ENCODE measurements at regions not wholly inside any gene's neighbourhood (a gene's known extent, or its start where the extent isn't known, plus 50 kb on each side); places are given as distances from the start of the nearest gene placed in this dataset.

- no peak for DNase-seq (ENCODE audit: extremely low spot score)
- CTCF ChIA-PET, result no interaction called here
- POLR2A ChIA-PET, result no interaction called here
- no peak for TF ChIP-seq ARNT (IDR thresholded peaks at IDR 0.05)
- no peak for TF ChIP-seq FOXA1 (IDR thresholded peaks at IDR 0.05)
- TF ChIP-seq BHLHE40 (IDR thresholded peaks at IDR 0.05; ENCODE audit: borderline replicate concordance), result no peak
- TF ChIP-seq SUZ12 (IDR thresholded peaks at IDR 0.05), result no peak
- TF ChIP-seq SP1 (IDR thresholded peaks at IDR 0.05), result no peak
Measured at GRCh38 chr9:110104261-110104809, 103.6 kb downstream of the C9orf152 start.

GRCh38 chr9:110105107-110105506, 102.9 kb downstream of the C9orf152 start:
- POLR2A ChIA-PET, result no interaction called here
- CTCF ChIA-PET, result interaction anchor here (0.5 kb wide), 1 partner anchor 287 kb away, joined by 6 read pairs; no protein-coding TSS in a partner anchor
- DNase-seq (ENCODE audit: extremely low spot score), result no peak
- TF ChIP-seq SUZ12 (IDR thresholded peaks at IDR 0.05) (no peak), SP1 (IDR thresholded peaks at IDR 0.05) (no peak), PKNOX1 (IDR thresholded peaks at IDR 0.05) (no peak), BHLHE40 (IDR thresholded peaks at IDR 0.05; ENCODE audit: borderline replicate concordance) (no peak), LEF1 (IDR thresholded peaks at IDR 0.05; ENCODE audit: borderline replicate concordance) (no peak)

- POLR2A ChIA-PET, result no interaction called here
- no peak for DNase-seq (ENCODE audit: extremely low spot score)
- TF ChIP-seq SUZ12 (IDR thresholded peaks at IDR 0.05) (no peak), ARNT (IDR thresholded peaks at IDR 0.05) (no peak)
- CTCF ChIA-PET, result no interaction called here
Measured at GRCh38 chr9:110106661-110107060, 101.3 kb downstream of the C9orf152 start.

- DNase-seq (ENCODE audit: extremely low spot score), result no peak
- POLR2A ChIA-PET, result no interaction called here
- CTCF ChIA-PET, result no interaction called here
- TF ChIP-seq SUZ12 (IDR thresholded peaks at IDR 0.05), result no peak
- TF ChIP-seq LEF1 (IDR thresholded peaks at IDR 0.05; ENCODE audit: borderline replicate concordance), result no peak
- TF ChIP-seq PKNOX1 (IDR thresholded peaks at IDR 0.05), result no peak
- TF ChIP-seq ZNF384 (IDR thresholded peaks at IDR 0.05), result no peak
- no peak for TF ChIP-seq SP1 (IDR thresholded peaks at IDR 0.05)
- TF ChIP-seq ELF4 (IDR thresholded peaks at IDR 0.05), result no peak
- TF ChIP-seq FOXM1 (IDR thresholded peaks at IDR 0.05; ENCODE audit: borderline replicate concordance), result no peak
- TF ChIP-seq CTBP1 (IDR thresholded peaks at IDR 0.05; ENCODE audit: borderline replicate concordance), result no peak
Measured at GRCh38 chr9:110109333-110110092, 98.4 kb downstream of the C9orf152 start.

DNA sequence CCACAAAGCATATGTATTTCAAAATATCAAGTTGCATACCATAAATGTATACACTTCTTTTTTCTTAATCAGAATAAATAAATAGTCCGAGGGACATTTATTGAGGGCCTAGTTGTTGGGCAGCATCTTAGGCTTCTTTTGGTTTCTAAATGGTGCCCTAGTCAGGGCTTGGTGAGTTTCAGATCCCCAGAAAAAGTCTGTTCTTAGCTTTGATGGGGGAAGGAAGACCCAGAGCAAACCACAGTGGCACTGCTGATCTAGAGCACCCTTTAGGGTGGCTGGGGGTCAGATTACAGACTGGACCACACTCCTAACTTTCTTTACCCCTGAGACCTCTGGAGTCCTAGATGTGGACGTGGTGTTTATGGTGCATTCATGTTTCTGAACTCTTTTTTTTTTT, 97.8 kb downstream of the C9orf152 start:
- TF ChIP-seq FOXA1 (IDR thresholded peaks at IDR 0.05) (no peak), BHLHE40 (IDR thresholded peaks at IDR 0.05; ENCODE audit: borderline replicate concordance) (no peak), FOXM1 (IDR thresholded peaks at IDR 0.05; ENCODE audit: borderline replicate concordance) (no peak), L3MBTL2 (conservative IDR thresholded peaks at IDR 0.05) (no peak), ARNT (IDR thresholded peaks at IDR 0.05) (no peak), ZNF384 (IDR thresholded peaks at IDR 0.05) (no peak), SP1 (IDR thresholded peaks at IDR 0.05) (no peak), HDGF (IDR thresholded peaks at IDR 0.05; ENCODE audit: borderline replicate concordance) (no peak), TARDBP (IDR thresholded peaks at IDR 0.05) (no peak), PKNOX1 (IDR thresholded peaks at IDR 0.05) (no peak), CTBP1 (IDR thresholded peaks at IDR 0.05; ENCODE audit: borderline replicate concordance) (no peak), FOXK2 (IDR thresholded peaks at IDR 0.05) (no peak), LEF1 (IDR thresholded peaks at IDR 0.05; ENCODE audit: borderline replicate concordance) (no peak), SUZ12 (IDR thresholded peaks at IDR 0.05) (no peak), NFRKB (IDR thresholded peaks at IDR 0.05) (no peak), ELF4 (IDR thresholded peaks at IDR 0.05) (no peak)
- no peak for DNase-seq (ENCODE audit: extremely low spot score)
- POLR2A ChIA-PET, result no interaction called here
- CTCF ChIA-PET, result no interaction called here

DNA sequence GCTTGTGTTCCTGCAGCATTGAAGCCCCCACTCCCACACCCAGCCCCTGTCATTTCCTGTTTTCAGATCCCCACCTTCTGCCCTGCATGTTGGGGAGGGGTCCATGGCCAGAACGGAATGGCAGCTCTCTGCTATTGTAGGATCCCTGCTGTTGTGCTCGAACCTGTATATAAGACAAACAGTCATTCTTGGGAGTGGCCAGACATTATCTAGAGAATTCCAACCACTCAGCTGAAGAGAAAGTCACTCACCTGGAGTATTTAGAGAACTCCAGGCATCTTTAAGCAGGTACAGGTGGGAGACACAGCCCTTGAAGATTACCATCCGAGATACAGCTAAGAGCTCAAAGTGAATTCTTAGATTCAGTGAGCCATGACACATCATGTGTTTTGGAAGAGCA, 96.1 kb downstream of the C9orf152 start:
- DNase-seq (ENCODE audit: extremely low spot score), result no peak
- TF ChIP-seq FOXA1 (IDR thresholded peaks at IDR 0.05) (no peak), ZNF384 (IDR thresholded peaks at IDR 0.05) (no peak), LEF1 (IDR thresholded peaks at IDR 0.05; ENCODE audit: borderline replicate concordance) (no peak), NFRKB (IDR thresholded peaks at IDR 0.05) (no peak)
- ChIA-PET CTCF (no interaction called here), POLR2A (no interaction called here)

- POLR2A ChIA-PET, result interaction anchor here (1.0 kb wide), 1 partner anchor 64 kb away, joined by 3 read pairs; no protein-coding TSS in a partner anchor
- CTCF ChIA-PET, result no interaction called here
- TF ChIP-seq ARNT (IDR thresholded peaks at IDR 0.05) (no peak), CTBP1 (IDR thresholded peaks at IDR 0.05; ENCODE audit: borderline replicate concordance) (no peak)
- DNase-seq (ENCODE audit: extremely low spot score), result no peak
Measured at GRCh38 chr9:110112792-110113191, 95.2 kb downstream of the C9orf152 start.
